NK-92 (cell line): ENCODE measurements at regions not wholly inside any gene's neighbourhood (a gene's known extent, or its start where the extent isn't known, plus 50 kb on each side); places are given as distances from the start of the nearest gene placed in this dataset.

ENCODE experiments used
- DNase-seq: peaks from one replicate; lab custom pipeline; 2025; ENCODE audit not compliant: unreplicated experiment; lab: John Stamatoyannopoulos, UW

DNA sequence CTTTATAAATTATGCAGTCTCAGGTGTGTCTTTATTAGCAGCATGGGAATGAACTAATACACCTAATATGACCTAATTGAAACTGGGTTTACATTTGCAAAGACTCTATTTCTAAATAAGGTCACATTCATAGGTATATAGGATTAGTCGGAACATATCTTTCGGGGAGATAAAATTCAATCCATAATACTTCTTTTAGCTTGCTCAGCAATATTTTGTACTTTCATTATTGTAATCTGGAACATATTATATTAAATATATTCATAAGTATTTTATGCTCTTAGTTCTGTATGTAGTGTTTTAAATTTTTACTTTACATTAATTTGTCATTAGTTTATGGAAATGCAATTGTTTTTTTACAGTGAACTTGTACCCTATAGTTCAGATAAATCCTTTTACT is 927.7 kb downstream of the CCDC85A start:
- no peak for DNase-seq

DNA sequence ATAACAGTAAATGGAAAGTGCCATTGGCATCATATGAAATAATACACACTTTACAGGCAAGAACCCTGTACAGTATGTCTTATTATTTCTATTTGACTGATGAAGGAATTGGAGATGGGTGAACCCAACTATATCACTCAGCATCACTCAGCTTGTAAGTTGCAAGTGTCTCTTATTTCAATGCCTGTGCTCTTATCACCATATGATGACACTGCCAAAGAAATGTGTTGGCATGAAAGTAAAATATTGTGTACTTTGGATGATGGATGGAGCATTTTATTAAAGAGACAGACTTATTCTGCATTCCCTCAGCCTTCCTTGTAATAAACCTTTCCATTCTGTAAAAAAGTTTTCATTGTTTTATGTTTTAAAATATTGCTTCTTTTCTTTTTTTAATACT is 927.5 kb upstream of the VRK2 start:
- no peak for DNase-seq

GRCh38 chr2:57126410-57126809 is 920.2 kb upstream of the VRK2 start:
- no peak for DNase-seq

- no peak for DNase-seq
These were observed 907.4 kb upstream of the VRK2 start for GRCh38 chr2:57139179-57139578.

DNA sequence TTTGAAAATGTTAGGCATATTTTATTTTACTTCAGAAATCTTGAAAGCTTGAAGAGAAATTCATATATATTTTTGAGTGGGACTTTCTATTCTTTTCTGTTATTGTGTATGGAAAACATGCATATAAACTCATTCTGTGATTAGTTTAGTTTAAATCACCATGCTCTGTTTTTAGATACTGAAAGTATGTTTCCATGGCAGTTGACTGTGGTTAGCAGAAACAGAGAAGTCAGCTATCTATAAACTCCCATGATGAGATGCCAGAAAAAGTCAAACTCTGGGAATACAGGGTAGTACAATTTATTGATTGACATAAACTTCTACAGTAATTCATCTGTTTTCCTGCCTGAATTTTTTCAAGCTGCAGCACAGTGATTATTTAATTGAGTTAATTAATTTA is 905.3 kb upstream of the VRK2 start:
- no peak for DNase-seq

- no peak for DNase-seq
These were observed 899.7 kb upstream of the VRK2 start for GRCh38 chr2:57146951-57147350.

DNA sequence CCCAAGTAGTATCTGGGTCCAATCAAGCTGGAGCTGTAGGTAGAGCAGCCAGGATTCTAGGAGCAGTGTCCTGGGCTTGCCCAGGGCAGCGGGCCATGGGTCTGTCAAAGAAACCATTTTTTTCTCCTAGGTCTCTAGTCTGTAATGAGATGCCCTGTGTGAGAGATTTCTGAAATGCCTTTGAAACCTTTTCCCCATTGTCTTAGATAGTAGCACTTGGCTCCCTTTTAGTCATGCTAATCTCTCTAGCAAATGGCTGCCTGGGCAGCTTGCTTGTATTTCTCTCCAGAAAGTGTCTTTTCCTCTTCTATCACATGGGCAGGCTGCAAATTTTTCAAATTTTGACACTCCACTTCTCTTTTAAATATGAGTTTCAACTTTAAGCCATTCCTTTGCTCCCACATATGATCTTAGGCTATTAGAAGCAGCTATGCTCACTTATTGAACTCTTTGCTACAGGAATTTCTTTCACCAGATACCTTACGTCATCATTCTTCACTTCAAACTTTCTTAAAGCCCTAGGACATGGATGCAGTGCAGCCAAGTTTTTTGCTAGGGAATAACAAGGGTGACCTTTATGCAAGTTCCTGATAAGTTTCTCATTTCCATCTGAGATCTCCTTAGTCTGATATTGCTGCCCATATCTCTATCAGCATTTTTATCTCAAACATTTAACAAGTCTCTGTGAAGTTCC is 890.2 kb upstream of the VRK2 start:
- no peak for DNase-seq

- DNase-seq = no peak
These were observed 885.6 kb upstream of the VRK2 start for GRCh38 chr2:57160976-57161375.

DNA sequence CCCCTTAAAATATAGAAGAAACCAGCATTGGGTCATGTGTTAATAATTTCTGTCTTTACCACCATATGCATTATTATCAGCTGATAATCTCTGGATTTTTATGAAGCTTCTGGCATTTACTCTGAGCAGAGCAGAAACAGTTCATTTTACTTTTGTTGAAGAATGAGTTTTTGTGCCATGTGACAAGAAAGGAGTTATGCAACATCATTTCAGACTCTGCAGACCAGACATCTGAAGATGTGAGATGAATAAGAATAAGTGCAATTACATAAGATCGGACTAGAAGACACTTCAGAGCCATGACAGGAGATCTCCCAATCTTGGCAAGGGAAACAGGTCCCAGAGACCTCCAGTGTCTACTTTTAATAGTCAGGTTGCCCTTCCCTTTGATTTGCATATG is 869.4 kb upstream of the VRK2 start:
- no peak for DNase-seq

- no peak for DNase-seq
These were observed 866.5 kb upstream of the VRK2 start for GRCh38 chr2:57180042-57180567.

GRCh38 chr2:57180678-57181077 is 865.9 kb upstream of the VRK2 start:
- no peak for DNase-seq

DNA sequence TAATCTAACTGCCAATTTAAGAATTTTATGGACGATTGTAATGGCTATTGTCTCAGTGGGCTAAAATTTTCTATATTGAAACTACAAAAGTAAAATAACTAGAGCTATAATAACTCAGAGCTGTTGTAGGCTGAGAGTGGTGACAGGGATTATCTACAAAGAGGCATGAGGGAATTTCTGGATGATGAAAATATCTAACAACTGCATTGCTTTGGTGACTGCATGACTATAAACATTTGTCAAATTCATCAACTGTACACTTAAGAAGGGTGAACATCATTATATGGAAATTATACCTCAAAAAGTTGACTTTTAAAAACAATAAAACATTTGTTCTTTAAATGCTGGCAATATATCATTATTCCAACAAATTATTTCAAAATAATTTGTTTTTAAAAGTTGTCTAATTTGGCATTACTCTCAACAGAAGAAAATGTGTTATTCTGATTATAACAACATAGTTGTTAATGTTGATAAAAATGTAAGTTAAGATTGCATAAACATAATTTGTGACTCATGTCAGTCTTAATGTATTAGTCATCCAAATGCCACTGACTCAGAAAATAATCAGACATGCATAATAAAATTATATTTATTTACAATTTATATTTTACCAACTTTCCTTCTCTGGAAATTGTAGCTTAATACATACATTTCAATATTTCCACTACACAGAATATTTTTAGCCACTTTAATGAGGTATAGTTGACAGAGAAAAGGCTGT is 865.1 kb upstream of the VRK2 start:
- DNase-seq = no peak

DNA sequence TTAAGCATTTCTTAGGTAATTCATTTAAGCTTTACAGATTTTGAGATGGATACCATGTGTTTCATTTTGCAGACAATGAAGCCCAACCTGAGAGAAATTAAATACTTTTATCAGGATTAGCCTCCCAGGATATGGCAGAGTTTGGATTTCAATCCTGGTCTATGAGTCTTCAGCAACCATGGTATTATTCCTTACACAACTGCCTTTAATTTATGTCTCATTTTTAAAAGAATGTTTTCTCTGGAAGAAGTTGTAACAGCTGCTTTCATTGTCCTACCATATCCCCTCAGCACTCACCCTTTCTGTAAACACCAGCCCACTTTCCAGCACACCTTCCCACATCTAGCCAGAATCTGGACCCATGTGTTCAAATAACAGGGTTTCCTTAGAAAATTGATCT is 863.7 kb upstream of the VRK2 start:
- DNase-seq = no peak

DNA sequence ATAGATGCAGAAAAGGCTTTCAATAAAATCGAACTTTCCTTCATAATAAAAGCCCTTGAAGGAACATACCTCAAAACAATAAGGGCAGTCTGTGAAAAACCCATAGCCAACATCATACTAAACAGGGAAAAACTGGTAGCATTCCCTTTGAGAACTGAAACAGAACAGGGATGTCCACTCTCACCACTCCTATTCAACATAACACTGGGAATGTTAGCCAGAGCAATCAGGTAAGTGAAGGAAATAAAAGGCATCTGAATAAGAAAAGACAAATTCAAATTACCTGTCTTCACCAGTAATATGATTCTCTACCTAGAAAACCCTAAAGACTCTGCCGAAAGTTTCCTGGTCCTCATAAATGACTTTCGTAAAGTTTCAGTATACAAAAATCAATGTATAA is 861.0 kb upstream of the VRK2 start:
- no peak for DNase-seq

GRCh38 chr2:57190007-57190406 is 856.6 kb upstream of the VRK2 start:
- no peak for DNase-seq

GRCh38 chr2:57199663-57200062 is 846.9 kb upstream of the VRK2 start:
- DNase-seq = no peak

DNA sequence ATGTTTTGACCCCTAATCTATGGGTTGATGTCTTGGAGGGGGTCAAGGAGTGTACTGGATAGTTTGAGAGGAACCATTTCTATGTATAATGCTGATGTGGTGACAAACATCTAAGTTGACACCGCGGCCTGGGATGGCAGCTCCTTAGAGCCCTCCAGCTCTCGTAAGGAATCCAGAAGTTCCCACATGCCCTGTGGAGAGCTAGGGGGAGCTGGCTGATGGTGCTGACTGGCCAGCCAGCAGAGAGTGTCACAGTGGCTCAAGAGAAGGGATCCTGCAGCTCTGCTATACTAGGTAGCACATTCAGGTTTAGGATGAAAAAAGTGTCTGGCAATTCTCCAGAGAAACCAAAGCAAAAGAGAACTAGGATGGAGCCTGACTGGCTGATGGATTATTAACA is 842.2 kb upstream of the VRK2 start:
- no peak for DNase-seq

GRCh38 chr2:57205241-57205640 is 841.4 kb upstream of the VRK2 start:
- DNase-seq = no peak

DNA sequence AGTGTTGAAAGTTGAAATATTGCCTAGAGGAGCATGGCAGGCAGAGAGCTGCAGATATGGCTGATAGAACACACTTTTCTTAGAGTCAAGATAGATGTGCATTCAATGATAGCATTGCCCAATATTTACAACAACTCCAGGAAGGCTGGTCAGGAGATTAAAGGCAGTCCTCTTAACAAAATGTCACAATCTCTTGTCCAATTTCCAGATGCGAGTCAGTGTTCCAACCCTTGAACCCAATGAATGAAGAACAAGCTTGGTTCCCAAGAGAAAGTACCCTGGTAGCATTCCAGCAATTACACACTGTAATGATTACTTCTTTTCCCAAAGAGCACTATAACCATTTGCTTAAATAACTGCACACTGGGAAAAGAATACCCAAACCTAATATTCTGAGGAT is 839.4 kb upstream of the VRK2 start:
- DNase-seq = no peak

DNA sequence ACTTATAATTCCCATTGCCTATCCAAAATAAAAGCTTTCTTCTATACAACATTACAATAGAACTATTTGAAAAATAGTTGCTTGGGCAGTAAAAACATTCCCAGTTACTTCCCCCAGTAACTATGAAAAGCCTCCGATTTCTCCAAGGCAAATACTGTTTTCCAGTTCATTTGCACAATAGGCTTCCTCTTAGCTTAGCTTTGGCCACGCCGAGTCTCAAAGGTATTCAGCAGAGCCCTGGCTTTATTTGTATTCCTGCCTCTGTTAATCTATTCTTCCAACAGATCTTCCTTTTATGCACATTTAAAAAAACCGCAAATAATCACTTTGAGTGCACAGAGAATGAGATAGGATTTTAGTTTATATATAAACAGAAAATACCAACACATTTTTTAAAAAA is 836.8 kb upstream of the VRK2 start:
- DNase-seq = no peak

DNA sequence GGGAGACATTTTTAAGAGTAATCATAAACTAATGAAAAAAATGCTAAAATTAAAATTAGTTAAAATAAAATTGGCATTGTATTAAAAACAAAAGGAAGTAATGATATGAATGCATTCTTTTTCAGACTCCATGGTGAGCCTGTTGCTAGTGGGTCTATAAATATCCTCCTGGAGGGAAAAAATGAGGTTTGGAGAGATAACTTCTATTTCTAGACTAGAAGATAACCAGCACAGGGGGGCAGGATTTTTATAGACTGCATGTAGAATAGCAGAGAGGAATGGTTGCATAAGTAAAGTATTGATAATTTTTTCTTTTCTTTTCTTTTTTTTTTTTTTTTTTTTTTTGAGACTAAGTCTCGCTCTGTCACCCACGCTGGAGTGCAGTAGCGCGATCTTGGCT is 835.8 kb upstream of the VRK2 start:
- DNase-seq = no peak

GRCh38 chr2:57217013-57217412 is 829.6 kb upstream of the VRK2 start:
- no peak for DNase-seq

GRCh38 chr2:57218206-57218605 is 828.4 kb upstream of the VRK2 start:
- DNase-seq = no peak
